H1 (cell line): ENCODE measurements at regions not wholly inside any gene's neighbourhood (a gene's known extent, or its start where the extent isn't known, plus 50 kb on each side); places are given as distances from the start of the nearest gene placed in this dataset.
A peak's percentile ranks its signal among the peaks of the same experiment; 100 is the strongest.

Source experiments
- CTCF ChIA-PET: fragments of 300-600 bp; sonication (Branson Sonifier 250); formaldehyde crosslinking; loops from one replicate; lab custom pipeline; 2021; ENCODE audit not compliant: partially characterized antibody; lab: Charles Lee
- POLR2A ChIA-PET: fragments of 300-600 bp; sonication (Branson Sonifier 250); formaldehyde crosslinking; loops from one replicate; lab custom pipeline; 2021; ENCODE audit warnings: inconsistent platforms; ENCODE audit not compliant: partially characterized antibody; lab: Charles Lee
- DNase-seq, 2 experiments: peaks; one replicate each; pipeline versions ENCODE4 v3.0.0 to v3.0.0-alpha.2; 2010 to 2022; ENCODE audit warnings: low spot score in 2 of 2, low read depth in 1 of 2, mixed read lengths in 1 of 2
- FAIRE-seq: peaks from 2 replicates; lab custom pipeline; 2011; peaks lifted over from hg19 to GRCh38; lab: Jason Lieb, UNC
- H2AFZ ChIP-seq: 2 replicates; pipeline ENCODE4 v1.8.1; 2012; ENCODE audit warnings: low read length, inconsistent platforms
- H2AK5ac ChIP-seq: 2 replicates; pipeline ENCODE4 v1.6.1; 2013; ENCODE audit warnings: low read depth, low read length
- H2BK120ac ChIP-seq: replicated peaks from 2 replicates; pipeline ENCODE3; 2013; ENCODE audit warnings: low read depth, low read length, inconsistent platforms
- H2BK12ac ChIP-seq: 2 replicates; pipeline ENCODE4 v1.6.1; 2013; ENCODE audit warnings: low read depth, low read length
- H2BK15ac ChIP-seq: 2 replicates; pipeline ENCODE4 v1.6.1; 2013; ENCODE audit warnings: low read length
- H2BK20ac ChIP-seq: 2 replicates; pipeline ENCODE4 v1.6.1; 2013; ENCODE audit warnings: low read length
- H2BK5ac ChIP-seq: 2 replicates; pipeline ENCODE4 v1.6.1; 2013; ENCODE audit warnings: low read depth, low read length
- H3K14ac ChIP-seq: 2 replicates; pipeline ENCODE4 v1.6.1; 2013; ENCODE audit warnings: inconsistent platforms; ENCODE audit not compliant: insufficient read length
- H3K18ac ChIP-seq: 2 replicates; pipeline ENCODE4 v1.6.1; 2013; ENCODE audit warnings: low read length; ENCODE audit errors: extremely low read depth
- H3K23ac ChIP-seq: 2 replicates; pipeline ENCODE4 v1.6.1; 2013; ENCODE audit warnings: inconsistent platforms; ENCODE audit not compliant: insufficient read length
- H3K23me2 ChIP-seq: 2 replicates; pipeline ENCODE4 v1.6.1; 2013; ENCODE audit warnings: low read depth, low read length
- H3K27ac ChIP-seq: 2 replicates; pipeline ENCODE4 v1.6.1; 2011; ENCODE audit warnings: low read depth, low read length, inconsistent platforms
- H3K27me3 ChIP-seq, 4 experiments: replicated peaks in 1 of 4; 1 replicate in 1 of 4; 2 replicates in 3 of 4; pipeline versions ENCODE4 v1.6.1 to v1.8.1; 2011 to 2013; ENCODE audit warnings: low read length in 3 of 4, mild to moderate bottlenecking in 3 of 4, inconsistent platforms in 2 of 4, mixed read lengths in 2 of 4, moderate library complexity in 1 of 4; ENCODE audit not compliant: control insufficient read depth in 3 of 4, insufficient read depth in 3 of 4; ENCODE audit errors: extremely low read depth in 1 of 4
- H3K36me3 ChIP-seq, 4 experiments: 2 replicates each; pipeline versions ENCODE4 v1.6.1 to v1.8.1; 2011 to 2013; ENCODE audit warnings: mild to moderate bottlenecking in 4 of 4, low read length in 3 of 4, moderate library complexity in 2 of 4, control low read depth in 1 of 4, inconsistent platforms in 1 of 4; ENCODE audit not compliant: insufficient read depth in 4 of 4, control insufficient read depth in 2 of 4
- H3K4ac ChIP-seq: replicated peaks from 2 replicates; pipeline ENCODE3; 2013; ENCODE audit warnings: low read length, low read depth, mixed read lengths, inconsistent platforms; ENCODE audit not compliant: insufficient read length
- H3K4me1 ChIP-seq, 4 experiments: replicated peaks in 1 of 4; 1 replicate in 1 of 4; 2 replicates in 3 of 4; pipeline versions ENCODE4 v1.6.1 to v1.8.1; 2011 to 2013; ENCODE audit warnings: low read length in 3 of 4, inconsistent platforms in 2 of 4, mixed read lengths in 1 of 4; ENCODE audit not compliant: insufficient read depth in 4 of 4, control insufficient read depth in 3 of 4
- H3K4me2 ChIP-seq, 2 experiments: 2 replicates each; pipeline versions ENCODE4 v1.6.1 to v1.8.1; 2011 to 2013; ENCODE audit warnings: low read depth in 2 of 2, low read length in 2 of 2, control low read depth in 1 of 2, inconsistent platforms in 1 of 2, mild to moderate bottlenecking in 1 of 2; ENCODE audit not compliant: insufficient read depth in 1 of 2
- H3K4me3 ChIP-seq, 4 experiments: fragments of 200-600, 300-600 bp in 1 of 4; sonication (generic), shearing (Covaris generic), sonication (Bioruptor Twin) in 1 of 4; 2 replicates each; pipeline versions ENCODE4 v1.5.1 to v1.8.1; 2011 to 2016; ENCODE audit warnings: low read length in 4 of 4, low read depth in 3 of 4, control low read depth in 2 of 4, inconsistent platforms in 2 of 4, mild to moderate bottlenecking in 2 of 4, mixed read lengths in 1 of 4, moderate library complexity in 1 of 4; ENCODE audit not compliant: insufficient read depth in 2 of 4; ENCODE audit errors: extremely low read depth in 1 of 4
- H3K56ac ChIP-seq: replicated peaks from 2 replicates; pipeline ENCODE3; 2013; ENCODE audit warnings: low read depth, mild to moderate bottlenecking, mixed read lengths, low read length, inconsistent platforms; ENCODE audit not compliant: insufficient read length
- H3K79me1 ChIP-seq: 2 replicates; pipeline ENCODE4 v1.6.1; 2013; ENCODE audit warnings: low read depth, low read length, control low read depth
- H3K79me2 ChIP-seq, 2 experiments: 2 replicates each; pipeline versions ENCODE4 v1.6.1 to v1.8.1; 2012 to 2013; ENCODE audit warnings: low read length in 2 of 2, mild to moderate bottlenecking in 2 of 2, inconsistent platforms in 1 of 2; ENCODE audit not compliant: insufficient read depth in 2 of 2, control insufficient read depth in 1 of 2
- H3K9ac ChIP-seq, 4 experiments: replicated peaks in 1 of 4; 1 replicate in 1 of 4; 2 replicates in 3 of 4; pipeline versions ENCODE4 v1.6.1 to v1.8.1; 2011 to 2013; ENCODE audit warnings: low read depth in 3 of 4, low read length in 3 of 4, control low read depth in 2 of 4, mild to moderate bottlenecking in 2 of 4, moderate library complexity in 2 of 4, inconsistent platforms in 1 of 4; ENCODE audit errors: extremely low read depth in 1 of 4
- H3K9me3 ChIP-seq, 2 experiments: 2 replicates each; pipeline versions ENCODE4 v1.6.1 to v1.8.1; 2012 to 2013; ENCODE audit warnings: mild to moderate bottlenecking in 2 of 2, moderate library complexity in 2 of 2, control low read depth in 1 of 2, inconsistent platforms in 1 of 2, low read depth in 1 of 2, low read length in 1 of 2, mixed read lengths in 1 of 2; ENCODE audit not compliant: insufficient read depth in 2 of 2
- H4K20me1 ChIP-seq, 2 experiments: replicated peaks in 1 of 2; 2 replicates each; pipeline versions ENCODE3 to v1.8.1; 2011 to 2013; ENCODE audit warnings: inconsistent platforms in 2 of 2, low read length in 2 of 2, mild to moderate bottlenecking in 1 of 2; ENCODE audit not compliant: insufficient read depth in 2 of 2, control insufficient read depth in 1 of 2
- H4K5ac ChIP-seq: 2 replicates; pipeline ENCODE4 v1.6.1; 2013; ENCODE audit warnings: low read length, low read depth, mixed read lengths, inconsistent platforms; ENCODE audit not compliant: insufficient read length
- H4K8ac ChIP-seq: 2 replicates; pipeline ENCODE4 v1.8.0; 2013; ENCODE audit warnings: mild to moderate bottlenecking, moderate library complexity, low read length, inconsistent platforms; ENCODE audit not compliant: insufficient read depth; ENCODE audit errors: extremely low read depth
- H4K91ac ChIP-seq: replicated peaks from 2 replicates; pipeline ENCODE3; 2013; ENCODE audit warnings: low read length, mixed read lengths, inconsistent platforms; ENCODE audit not compliant: insufficient read length
- CREB1 ChIP-seq: IDR thresholded peaks from 2 replicates; pipeline ENCODE4 v1.6.1; 2012; ENCODE audit warnings: inconsistent platforms
- TCF12 ChIP-seq: IDR thresholded peaks from 2 replicates; pipeline ENCODE4 v1.6.1; 2011; ENCODE audit warnings: low read depth, mild to moderate bottlenecking, low read length
- WGBS, 2 experiments: shearing (Covaris generic) in 1 of 2; methylation state at CpG; one replicate each; pipeline versions ENCODE4 v1.1.6 to v1.1.7; 2013 to 2015; ENCODE audit warnings: low lambda C conversion rate in 2 of 2, mixed read lengths in 2 of 2, inconsistent platforms in 1 of 2, low coverage in 1 of 2, missing lambda C conversion rate in 1 of 2; ENCODE audit not compliant: insufficient replicate concordance in 2 of 2, insufficient coverage in 1 of 2, insufficient read length in 1 of 2; ENCODE audit errors: extremely low coverage in 1 of 2, missing lambda C conversion rate in 1 of 2; 5-methylcytosine and 5-hydroxymethylcytosine counted together

DNA sequence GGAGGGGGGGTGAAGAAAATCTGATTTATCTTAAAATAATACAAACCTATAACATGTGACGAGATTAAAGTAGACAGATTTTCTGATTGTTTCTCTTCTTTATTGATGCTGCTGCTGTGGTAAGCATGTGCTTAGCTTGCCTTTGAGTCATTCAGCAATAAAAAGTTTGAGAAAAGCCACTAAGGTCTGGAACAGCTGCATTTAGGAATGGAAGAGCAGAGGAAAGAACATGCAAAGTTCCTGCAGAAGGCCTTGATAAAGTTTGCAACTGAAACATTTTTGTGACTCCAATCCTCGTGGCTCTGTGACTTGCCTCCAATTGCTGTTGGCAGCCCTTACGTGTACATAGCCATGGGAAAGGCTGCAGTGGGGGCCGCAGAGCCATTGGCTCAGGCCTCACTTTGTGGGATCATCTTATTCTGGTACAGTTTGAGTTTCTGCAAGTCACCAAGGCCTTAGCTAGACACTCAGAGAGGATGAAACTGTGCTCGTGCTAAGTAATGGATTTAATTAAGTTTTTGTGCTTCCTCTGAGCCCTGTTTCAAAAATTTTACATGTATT, 370.2 kb downstream of the AASDHPPT start:
- no peak overlapping the region for H3K4me2 ChIP-seq
- no peak overlapping the region for H2BK120ac ChIP-seq
- no peaks in the 10 kb centered on the region for H3K23me2 ChIP-seq
- no peak overlapping the region for H3K27ac ChIP-seq
- H2AFZ ChIP-seq: 0 out of 2 replicates have a peak overlapping the region, but pooled peaks have one; percentile 40
- H2BK5ac ChIP-seq: no peak overlapping the region
- H3K23ac ChIP-seq: no peak overlapping the region
- H2AK5ac ChIP-seq: no peak overlapping the region
- no peaks in the 10 kb centered on the region for H3K79me1 ChIP-seq
- FAIRE-seq: no peak
- H2BK12ac ChIP-seq: no peak overlapping the region
- TF ChIP-seq TCF12 (no peak), CREB1 (no peak)
- H3K18ac ChIP-seq: no peak overlapping the region
- ChIA-PET CTCF (interaction anchor here (0.7 kb wide), 1 partner anchor 172 kb away, joined by 3 read pairs; no protein-coding TSS in a partner anchor), POLR2A (no interaction called here)
- no peaks in the 10 kb centered on the region for H3K79me2 ChIP-seq
- H3K36me3 ChIP-seq: no peaks in the 10 kb centered on the region
- no peak overlapping the region for H2BK20ac ChIP-seq
- no peaks in the 10 kb centered on the region; a peak in 2 of 7 replicates for H3K4me1 ChIP-seq
- no peak overlapping the region for H3K56ac ChIP-seq
- no peaks in the 10 kb centered on the region for H3K27me3 ChIP-seq
- no peak overlapping the region for H3K4ac ChIP-seq
- no peaks in the 10 kb centered on the region for H3K9me3 ChIP-seq
- 68% methylated on average over 5 of the region's 5 CpGs; no CpG with 5 or more reads in 1 of the 2 experiments for WGBS, 2 experiments
- no peak overlapping the region for H3K14ac ChIP-seq
- H3K9ac ChIP-seq: no peak overlapping the region
- no peak overlapping the region for H3K4me3 ChIP-seq
- H4K8ac ChIP-seq: peak overlapping the region; percentile 9; the same call in 1 of the 2 replicates
- DNase-seq: no peak
- H4K5ac ChIP-seq: no peak overlapping the region
- no peaks in the 10 kb centered on the region for H4K20me1 ChIP-seq
- no peak overlapping the region for H4K91ac ChIP-seq
- H2BK15ac ChIP-seq: no peak overlapping the region
